ENCODE measurements at regions not wholly inside any gene's neighbourhood (a gene's known extent, or its start where the extent isn't known, plus 50 kb on each side); places are given as distances from the start of the nearest gene placed in this dataset.
A peak's percentile ranks its signal among the peaks of the same experiment; 100 is the strongest.

- H3K4me1 ChIP-seq = no peaks in the 10 kb centered on the region
- H3K27me3 ChIP-seq = peaks cover 0 to 11% of the 10 kb centered on the region in 2 donors
- no peak for TF ChIP-seq POLR2AphosphoS5 (IDR thresholded peaks at IDR 0.05)
- TF ChIP-seq, protein P1, sequence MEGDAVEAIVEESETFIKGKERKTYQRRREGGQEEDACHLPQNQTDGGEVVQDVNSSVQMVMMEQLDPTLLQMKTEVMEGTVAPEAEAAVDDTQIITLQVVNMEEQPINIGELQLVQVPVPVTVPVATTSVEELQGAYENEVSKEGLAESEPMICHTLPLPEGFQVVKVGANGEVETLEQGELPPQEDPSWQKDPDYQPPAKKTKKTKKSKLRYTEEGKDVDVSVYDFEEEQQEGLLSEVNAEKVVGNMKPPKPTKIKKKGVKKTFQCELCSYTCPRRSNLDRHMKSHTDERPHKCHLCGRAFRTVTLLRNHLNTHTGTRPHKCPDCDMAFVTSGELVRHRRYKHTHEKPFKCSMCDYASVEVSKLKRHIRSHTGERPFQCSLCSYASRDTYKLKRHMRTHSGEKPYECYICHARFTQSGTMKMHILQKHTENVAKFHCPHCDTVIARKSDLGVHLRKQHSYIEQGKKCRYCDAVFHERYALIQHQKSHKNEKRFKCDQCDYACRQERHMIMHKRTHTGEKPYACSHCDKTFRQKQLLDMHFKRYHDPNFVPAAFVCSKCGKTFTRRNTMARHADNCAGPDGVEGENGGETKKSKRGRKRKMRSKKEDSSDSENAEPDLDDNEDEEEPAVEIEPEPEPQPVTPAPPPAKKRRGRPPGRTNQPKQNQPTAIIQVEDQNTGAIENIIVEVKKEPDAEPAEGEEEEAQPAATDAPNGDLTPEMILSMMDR (IDR thresholded peaks at IDR 0.05) = no peak
- TF ChIP-seq POLR2A (IDR thresholded peaks at IDR 0.05) = no peak
- no peaks in the 10 kb centered on the region for H3K36me3 ChIP-seq
- intact Hi-C loops (cut with DNase I; ENCODE audit: low total_unique reads) = no loop called here
- no peak for DNase-seq (ENCODE audit: low spot score in 2 of 2)
- no peak overlapping the region for H3K4me3 ChIP-seq
- no peak overlapping the region for H3K27ac ChIP-seq
- H3K9me3 ChIP-seq = no peaks in the 10 kb centered on the region
These were observed 76.6 kb upstream of the UBAC2 start for GRCh38 chr13:99124046-99124400.

DNA sequence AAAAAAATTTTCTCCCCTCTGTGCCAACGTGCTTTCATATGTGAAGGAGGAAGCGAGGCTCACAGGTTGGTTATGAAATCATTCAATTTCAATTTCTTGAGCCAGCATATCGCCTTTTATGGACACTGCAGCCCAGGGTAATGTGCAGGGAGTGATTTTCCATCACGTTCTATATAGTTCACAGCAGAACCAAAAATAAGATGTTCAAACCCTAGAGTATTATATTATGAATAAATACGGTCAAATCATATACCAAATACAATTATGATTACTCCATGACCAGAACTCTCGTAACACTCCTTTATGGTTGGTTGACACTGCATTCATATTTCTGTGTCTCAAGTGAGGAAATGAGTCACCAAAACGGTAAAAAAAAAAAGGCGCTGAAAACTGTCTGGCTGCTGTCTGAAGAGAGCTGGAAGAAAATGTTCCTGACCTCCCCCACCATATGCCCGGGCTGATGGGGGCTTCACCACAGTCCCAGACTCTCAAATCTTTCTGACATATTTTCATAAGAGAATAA lies 75.8 kb upstream of the UBAC2 start:
- peak overlapping the region in 1 of 3 donors; percentile 22 for H3K4me3 ChIP-seq
- no peaks in the 10 kb centered on the region for H3K4me1 ChIP-seq
- no peaks in the 10 kb centered on the region for H3K9me3 ChIP-seq
- H3K36me3 ChIP-seq = no peaks in the 10 kb centered on the region
- TF ChIP-seq POLR2AphosphoS5 (IDR thresholded peaks at IDR 0.05) (no peak), POLR2A (IDR thresholded peaks at IDR 0.05) (no peak)
- TF ChIP-seq, protein P1 (IDR thresholded peaks at IDR 0.05) = no peak
- no peak overlapping the region for H3K27ac ChIP-seq
- DNase-seq (ENCODE audit: low spot score in 2 of 2) = no peak
- intact Hi-C loops (cut with DNase I; ENCODE audit: low total_unique reads) = no loop called here
- peaks cover 0 to 11% of the 10 kb centered on the region in 2 donors for H3K27me3 ChIP-seq

DNA sequence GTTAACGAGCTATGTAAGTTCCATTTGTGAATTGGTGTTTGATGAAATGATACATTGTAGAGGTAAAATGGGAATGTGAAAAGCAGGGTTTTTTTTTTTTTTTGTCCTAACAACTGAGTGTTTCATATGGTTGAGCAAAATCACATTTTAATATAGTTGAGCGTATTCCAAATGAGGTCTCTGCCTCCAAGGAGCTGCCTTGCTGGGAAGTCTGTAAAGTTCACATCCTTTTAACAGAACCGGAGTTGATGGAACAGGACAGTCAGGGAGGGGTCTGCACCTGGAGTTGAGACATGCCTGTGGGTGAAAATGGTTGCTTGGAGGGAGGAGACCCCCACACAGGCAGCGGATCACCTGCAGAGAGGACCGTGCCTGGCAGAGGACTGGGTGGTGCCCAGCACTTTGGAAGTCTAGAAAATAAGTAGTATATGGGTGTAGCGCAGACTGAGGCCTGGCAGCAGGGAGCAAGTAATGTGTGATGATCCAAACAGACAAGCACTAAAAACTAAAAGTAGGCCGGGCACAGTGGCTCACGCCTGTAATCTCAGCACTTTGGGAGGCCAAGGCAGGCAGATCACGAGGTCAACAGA lies 75.2 kb upstream of the UBAC2 start:
- TF ChIP-seq, protein P1 (IDR thresholded peaks at IDR 0.05) = no peak
- TF ChIP-seq POLR2A (IDR thresholded peaks at IDR 0.05) = no peak
- no peak for TF ChIP-seq POLR2AphosphoS5 (IDR thresholded peaks at IDR 0.05)
- Histone ChIP-seq H3K27ac (no peak overlapping the region), H3K9me3 (no peaks in the 10 kb centered on the region), H3K36me3 (no peaks in the 10 kb centered on the region), H3K4me3 (no peak overlapping the region), H3K27me3 (peaks cover 0 to 11% of the 10 kb centered on the region in 2 donors), H3K4me1 (no peaks in the 10 kb centered on the region)
- no peak for DNase-seq (ENCODE audit: low spot score in 2 of 2)
- intact Hi-C loops (cut with DNase I; ENCODE audit: low total_unique reads) = no loop called here

DNA sequence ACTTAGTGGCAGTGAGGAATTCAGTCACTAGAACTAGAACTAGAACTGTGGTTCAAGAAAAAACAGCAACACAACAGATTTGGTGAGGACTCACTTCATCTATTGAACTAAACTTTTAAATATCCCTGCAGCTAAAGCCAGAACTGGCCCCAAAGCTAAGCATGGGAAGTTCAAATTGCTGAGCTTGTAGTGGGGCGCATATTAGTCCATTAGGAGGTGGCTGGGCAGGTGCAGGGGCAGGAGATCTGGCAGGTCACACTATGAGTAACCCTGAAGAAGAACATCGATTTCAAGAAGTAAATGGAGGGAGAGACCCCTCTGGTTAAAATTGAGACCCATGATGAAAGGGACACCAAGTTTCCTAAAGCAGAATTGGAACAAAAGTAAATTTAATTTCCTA lies 73.8 kb upstream of the UBAC2 start:
- no peaks in the 10 kb centered on the region for H3K9me3 ChIP-seq
- no peak for TF ChIP-seq POLR2AphosphoS5 (IDR thresholded peaks at IDR 0.05)
- TF ChIP-seq, protein P1 (IDR thresholded peaks at IDR 0.05) = no peak
- no peak for TF ChIP-seq POLR2A (IDR thresholded peaks at IDR 0.05)

GRCh38 chr13:99129050-99129449 lies 71.6 kb upstream of the UBAC2 start:
- H3K27ac ChIP-seq = no peak overlapping the region
- no peaks in the 10 kb centered on the region for H3K36me3 ChIP-seq
- intact Hi-C loops (cut with DNase I; ENCODE audit: low total_unique reads) = no loop called here
- no peaks in the 10 kb centered on the region for H3K9me3 ChIP-seq
- TF ChIP-seq POLR2AphosphoS5 (IDR thresholded peaks at IDR 0.05) = no peak
- no peak for DNase-seq (ENCODE audit: low spot score in 2 of 2)
- no peaks in the 10 kb centered on the region for H3K4me1 ChIP-seq
- H3K27me3 ChIP-seq = peaks cover 0 to 3% of the 10 kb centered on the region in 2 donors
- no peak overlapping the region for H3K4me3 ChIP-seq

More for the DNA sequence above, 73.8 kb upstream of the UBAC2 start:
- Histone ChIP-seq H3K4me1 (no peaks in the 10 kb centered on the region), H3K27ac (no peak overlapping the region), H3K36me3 (no peaks in the 10 kb centered on the region), H3K4me3 (no peak overlapping the region), H3K27me3 (peaks cover 0 to 11% of the 10 kb centered on the region in 2 donors)
- intact Hi-C loops (cut with DNase I; ENCODE audit: low total_unique reads) = loop anchor here (2.0 kb wide), 1 partner anchor 36 kb away; no protein-coding TSS in a partner anchor
- DNase-seq (ENCODE audit: low spot score in 2 of 2) = no peak

All from breast epithelium (tissue), 4 donors.